GM12872 (cell line): ENCODE measurements at regions not wholly inside any gene's neighbourhood (a gene's known extent, or its start where the extent isn't known, plus 50 kb on each side); places are given as distances from the start of the nearest gene placed in this dataset.

Experiments used
- TF ChIP-seq, protein P1 (sequence below): IDR thresholded peaks from 3 replicates; pipeline ENCODE4 v1.5.1; 2011; ENCODE audit warnings: low read depth, mild to moderate bottlenecking, low read length, moderate library complexity; ENCODE audit not compliant: insufficient read depth

DNA sequence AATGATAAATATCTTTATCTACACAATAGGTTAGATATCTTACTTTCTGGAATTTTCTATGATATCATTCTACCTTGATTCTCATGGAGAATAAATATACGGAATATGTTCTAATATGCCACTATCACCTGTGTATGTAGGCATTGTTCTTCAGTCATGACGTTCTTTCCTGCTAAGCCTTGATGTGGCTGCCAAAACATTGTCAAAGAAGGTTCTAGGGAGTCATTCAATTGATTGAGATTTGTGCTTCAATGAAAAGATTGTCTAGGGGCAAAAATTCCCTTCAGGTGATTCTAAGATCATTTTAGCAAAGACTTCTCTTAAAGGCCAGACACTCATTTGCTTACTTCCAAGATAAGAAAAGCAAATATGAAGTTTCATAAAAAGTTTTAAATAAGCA is 118.1 kb downstream of the MAT2B start:
- TF ChIP-seq, protein P1, sequence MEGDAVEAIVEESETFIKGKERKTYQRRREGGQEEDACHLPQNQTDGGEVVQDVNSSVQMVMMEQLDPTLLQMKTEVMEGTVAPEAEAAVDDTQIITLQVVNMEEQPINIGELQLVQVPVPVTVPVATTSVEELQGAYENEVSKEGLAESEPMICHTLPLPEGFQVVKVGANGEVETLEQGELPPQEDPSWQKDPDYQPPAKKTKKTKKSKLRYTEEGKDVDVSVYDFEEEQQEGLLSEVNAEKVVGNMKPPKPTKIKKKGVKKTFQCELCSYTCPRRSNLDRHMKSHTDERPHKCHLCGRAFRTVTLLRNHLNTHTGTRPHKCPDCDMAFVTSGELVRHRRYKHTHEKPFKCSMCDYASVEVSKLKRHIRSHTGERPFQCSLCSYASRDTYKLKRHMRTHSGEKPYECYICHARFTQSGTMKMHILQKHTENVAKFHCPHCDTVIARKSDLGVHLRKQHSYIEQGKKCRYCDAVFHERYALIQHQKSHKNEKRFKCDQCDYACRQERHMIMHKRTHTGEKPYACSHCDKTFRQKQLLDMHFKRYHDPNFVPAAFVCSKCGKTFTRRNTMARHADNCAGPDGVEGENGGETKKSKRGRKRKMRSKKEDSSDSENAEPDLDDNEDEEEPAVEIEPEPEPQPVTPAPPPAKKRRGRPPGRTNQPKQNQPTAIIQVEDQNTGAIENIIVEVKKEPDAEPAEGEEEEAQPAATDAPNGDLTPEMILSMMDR: no peak

DNA sequence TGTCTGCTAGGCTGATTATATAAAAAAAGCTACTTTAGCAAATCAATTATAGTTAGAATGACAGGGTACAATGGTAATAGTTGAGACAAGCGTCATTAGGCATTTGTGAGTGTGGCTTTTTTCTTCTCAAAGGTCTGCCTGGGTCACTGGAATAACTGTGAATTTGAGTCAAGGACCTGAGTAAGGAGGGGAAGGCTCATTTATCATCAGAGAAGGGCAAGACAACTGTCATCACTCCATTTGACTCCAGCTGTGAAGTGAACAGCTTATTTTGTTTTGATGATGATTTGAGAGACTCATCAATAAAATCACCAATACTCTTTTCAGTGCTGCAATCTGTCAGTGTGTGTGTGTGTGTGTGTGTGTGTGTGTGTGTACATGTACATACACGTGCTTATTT is 118.6 kb downstream of the MAT2B start:
- TF ChIP-seq, protein P1: no peak

DNA sequence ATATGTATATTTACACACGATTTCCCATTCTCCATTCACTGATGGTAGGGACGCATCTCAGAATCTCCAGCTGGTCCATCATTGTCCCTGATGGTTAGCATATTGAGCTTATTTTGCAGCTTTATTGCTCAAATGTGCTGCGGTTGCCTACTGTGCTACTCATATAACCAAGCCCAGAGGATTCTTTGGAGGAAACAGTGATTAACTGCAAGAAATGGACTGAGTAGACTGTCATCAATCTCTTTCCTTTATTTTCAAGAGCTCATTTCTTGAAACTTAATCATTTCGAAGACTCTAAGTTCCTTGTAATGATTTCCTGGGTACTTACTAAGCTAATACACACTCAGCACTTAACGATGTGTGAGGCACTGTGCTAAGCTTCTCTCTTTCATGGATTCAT is 119.0 kb downstream of the MAT2B start:
- TF ChIP-seq, protein P1: no peak

DNA sequence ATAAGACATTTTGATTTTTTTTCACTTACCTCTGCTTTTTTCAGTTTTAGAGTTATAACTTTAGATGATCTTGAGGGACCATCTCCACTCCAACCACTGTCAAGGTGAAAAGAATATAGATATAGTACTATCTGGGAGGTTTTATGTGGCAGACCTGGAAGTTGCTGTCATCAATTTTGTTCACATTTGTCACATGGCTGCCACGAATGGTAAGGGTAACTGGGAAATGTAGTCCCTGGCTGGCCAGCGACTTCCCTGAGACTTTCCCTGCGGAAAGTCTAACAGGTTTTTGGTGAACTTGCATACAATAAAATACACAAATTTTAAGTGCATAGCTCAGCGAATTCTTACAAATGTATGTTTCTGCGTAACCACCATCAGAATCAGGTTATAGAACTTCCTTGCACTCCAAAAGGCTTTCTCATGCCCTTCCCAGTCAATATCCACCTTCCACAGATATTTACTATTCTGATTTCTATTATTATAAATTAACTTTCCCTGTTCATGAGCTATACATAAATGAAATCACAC is 121.5 kb downstream of the MAT2B start:
- TF ChIP-seq, protein P1: no peak

DNA sequence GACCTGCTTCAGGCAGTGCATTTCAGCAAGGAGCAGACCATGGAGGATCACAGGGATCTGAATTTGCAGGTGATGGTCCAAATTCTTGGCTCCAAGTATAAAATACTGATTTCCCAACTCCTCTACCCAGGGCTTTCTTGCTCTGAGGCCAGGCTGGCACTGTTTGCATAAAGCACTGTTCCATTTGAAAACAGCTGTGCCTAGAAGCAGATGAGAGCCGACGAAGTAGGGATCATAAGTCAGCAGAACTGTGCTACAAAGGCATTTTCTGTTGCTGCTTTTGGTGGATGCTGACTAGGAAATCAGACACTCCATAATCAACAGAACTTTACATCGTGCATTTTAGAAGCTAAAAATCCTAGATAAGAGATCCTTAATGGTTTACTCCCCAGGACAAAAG is 126.4 kb downstream of the MAT2B start:
- TF ChIP-seq, protein P1: no peak

DNA sequence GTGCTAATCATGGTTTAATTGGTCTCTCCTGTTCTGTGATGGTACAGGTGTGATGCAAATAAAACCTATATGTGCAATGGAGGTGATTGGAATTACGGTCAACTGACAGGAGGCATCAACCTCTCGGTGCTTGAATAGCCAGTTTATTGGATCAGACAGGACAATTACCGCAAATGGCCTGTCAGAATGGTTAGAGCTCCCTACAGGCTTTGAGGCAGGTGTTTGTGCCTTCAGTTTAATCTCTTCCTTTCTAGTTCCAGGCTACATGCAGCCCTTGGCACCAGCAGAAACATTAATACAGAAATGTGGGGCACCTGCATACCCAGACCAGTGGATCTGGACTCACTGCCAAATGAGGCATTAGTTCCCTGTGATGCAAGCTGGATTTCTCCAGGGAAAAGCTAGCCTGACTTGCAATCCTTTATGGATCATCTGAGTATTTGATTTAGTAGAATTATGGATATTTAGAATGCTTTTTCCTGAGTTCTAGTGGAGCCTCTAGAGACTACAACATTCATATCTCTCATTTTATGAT is 128.6 kb downstream of the MAT2B start:
- TF ChIP-seq, protein P1: no peak

DNA sequence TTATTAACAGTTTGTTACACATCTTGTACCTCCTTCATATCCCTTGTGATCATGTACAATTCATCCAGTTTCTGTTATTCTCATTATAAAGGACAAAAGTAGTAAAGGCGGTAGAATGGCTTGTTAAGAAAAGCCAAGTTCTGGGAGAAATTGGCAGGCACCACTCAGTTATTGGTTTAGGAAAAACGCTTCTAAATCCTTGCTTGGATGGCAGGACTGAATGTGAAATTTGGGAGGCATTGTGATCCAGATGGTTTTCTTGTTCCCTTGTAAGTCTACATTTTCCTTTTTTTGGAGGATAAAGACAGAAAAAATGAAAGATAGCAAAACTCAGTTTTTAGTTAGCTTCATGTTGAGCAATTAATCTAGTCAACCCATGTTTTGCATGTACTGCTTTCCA is 130.2 kb downstream of the MAT2B start:
- TF ChIP-seq, protein P1: no peak
